HEK293 (cell line): ENCODE measurements at regions not wholly inside any gene's neighbourhood (a gene's known extent, or its start where the extent isn't known, plus 50 kb on each side); places are given as distances from the start of the nearest gene placed in this dataset.

ENCODE experiments used
- CTCF ChIA-PET: fragments of 350-600 bp; formaldehyde crosslinking; extraction: SDS; loops from one replicate; lab custom pipeline; 2021; ENCODE audit warnings: antibody characterized with exemption; lab: Yijun Ruan, JAX
- POLR2A ChIA-PET: fragments of 300-600 bp; formaldehyde crosslinking; extraction: SDS; loops from one replicate; lab custom pipeline; 2020; ENCODE audit warnings: antibody characterized with exemption, inconsistent platforms; lab: Yijun Ruan, JAX
- H3K27ac ChIP-seq: fragments of 200-500 bp; sonication (Bioruptor generic); 2 replicates; pipeline ENCODE4 v1.5.1; 2014; ENCODE audit warnings: low read depth, low read length, control low read depth, inconsistent platforms; ENCODE audit errors: extremely low read depth
- H3K36me3 ChIP-seq, 2 experiments: fragments of 200-500 bp in 1 of 2; sonication (Bioruptor generic) in 1 of 2; 1 replicate in 1 of 2; 2 replicates in 1 of 2; pipeline ENCODE4 v1.5.1; 2014 to 2017; ENCODE audit warnings: inconsistent platforms in 2 of 2, low read length in 2 of 2; ENCODE audit not compliant: control insufficient read depth in 2 of 2, insufficient read depth in 1 of 2
- H3K4me1 ChIP-seq: fragments of 200-500 bp; sonication (Bioruptor generic); 2 replicates; pipeline ENCODE4 v1.5.1; 2014; ENCODE audit warnings: mild to moderate bottlenecking, low read length, inconsistent platforms; ENCODE audit not compliant: control insufficient read depth, insufficient read depth
- H3K4me3 ChIP-seq: 2 replicates; pipeline ENCODE4 v1.5.1; 2011; ENCODE audit warnings: low read depth, mild to moderate bottlenecking, control low read depth, low read length, moderate library complexity
- H3K9me3 ChIP-seq: fragments of 200-500 bp; sonication (Bioruptor generic); 2 replicates; pipeline ENCODE4 v1.5.1; 2014; ENCODE audit warnings: low read depth, low read length, inconsistent platforms; ENCODE audit not compliant: control insufficient read depth, insufficient read depth
- EGR2 ChIP-seq: fragments of 450-650 bp; formaldehyde crosslinking; IDR thresholded peaks from 2 replicates; pipeline ENCODE4 v1.5.1; 2016; ENCODE audit warnings: low read depth, missing biosample characterization, missing genetic modification characterization
- HOXC10 ChIP-seq: sonication (generic); formaldehyde crosslinking; IDR thresholded peaks from 2 replicates; pipeline ENCODE4 v1.8.1; 2023; ENCODE audit warnings: mild to moderate bottlenecking, missing genetic modification reagents
- KLF7 ChIP-seq: fragments of 450-650 bp; formaldehyde crosslinking; IDR thresholded peaks from 2 replicates; pipeline ENCODE4 v1.5.1; 2016; ENCODE audit warnings: missing biosample characterization, missing genetic modification characterization, borderline replicate concordance
- KLF9 ChIP-seq: fragments of 450-650 bp; formaldehyde crosslinking; IDR thresholded peaks from 2 replicates; pipeline ENCODE4 v1.5.1; 2016; ENCODE audit warnings: missing biosample characterization, missing genetic modification characterization, low read depth
- PBX3 ChIP-seq: sonication (generic); formaldehyde crosslinking; IDR thresholded peaks from 2 replicates; pipeline ENCODE4 v1.8.1; 2022; ENCODE audit warnings: mild to moderate bottlenecking, moderate library complexity, missing genetic modification reagents
- RBAK ChIP-seq: fragments of 450-650 bp; formaldehyde crosslinking; IDR thresholded peaks from 2 replicates; pipeline ENCODE4 v1.5.1; 2016; ENCODE audit warnings: missing biosample characterization, missing genetic modification characterization
- SCRT1 ChIP-seq: fragments of 450-650 bp; formaldehyde crosslinking; IDR thresholded peaks from 2 replicates; pipeline ENCODE4 v1.5.1; 2016; ENCODE audit warnings: missing biosample characterization, missing genetic modification characterization, borderline replicate concordance
- SCRT2 ChIP-seq: fragments of 450-650 bp; formaldehyde crosslinking; IDR thresholded peaks from 2 replicates; pipeline ENCODE4 v1.5.1; 2016; ENCODE audit warnings: missing biosample characterization, missing genetic modification characterization
- WT1 ChIP-seq: fragments of 450-650 bp; formaldehyde crosslinking; IDR thresholded peaks from 2 replicates; pipeline ENCODE4 v1.5.1; 2016; ENCODE audit warnings: missing biosample characterization, missing genetic modification characterization
- ZBTB20 ChIP-seq: fragments of 450-650 bp; formaldehyde crosslinking; IDR thresholded peaks from 2 replicates; pipeline ENCODE4 v1.5.1; 2016; ENCODE audit warnings: missing biosample characterization, missing genetic modification characterization
- ZBTB6 ChIP-seq: fragments of 450-650 bp; formaldehyde crosslinking; IDR thresholded peaks from 2 replicates; pipeline ENCODE4 v1.5.1; 2017; ENCODE audit warnings: missing biosample characterization, missing genetic modification characterization
- ZFP37 ChIP-seq: fragments of 450-650 bp; formaldehyde crosslinking; IDR thresholded peaks from 2 replicates; pipeline ENCODE4 v1.5.1; 2016; ENCODE audit warnings: missing biosample characterization, missing genetic modification characterization
- ZNF146 ChIP-seq: fragments of 450-650 bp; formaldehyde crosslinking; IDR thresholded peaks from 2 replicates; pipeline ENCODE4 v1.5.1; 2016; ENCODE audit warnings: missing biosample characterization, missing genetic modification characterization
- ZNF155 ChIP-seq: fragments of 450-650 bp; formaldehyde crosslinking; IDR thresholded peaks from 2 replicates; pipeline ENCODE4 v1.5.1; 2016; ENCODE audit warnings: missing biosample characterization, missing genetic modification characterization
- ZNF19 ChIP-seq: fragments of 450-650 bp; formaldehyde crosslinking; IDR thresholded peaks from 2 replicates; pipeline ENCODE4; 2016; ENCODE audit warnings: missing biosample characterization, missing genetic modification characterization, low read depth
- ZNF211 ChIP-seq: fragments of 450-650 bp; formaldehyde crosslinking; IDR thresholded peaks from 2 replicates; pipeline ENCODE4 v1.5.1; 2016; ENCODE audit warnings: low read depth, missing biosample characterization, missing genetic modification characterization
- ZNF24 ChIP-seq: fragments of 450-650 bp; formaldehyde crosslinking; IDR thresholded peaks from 2 replicates; pipeline ENCODE4 v1.5.1; 2016; ENCODE audit warnings: missing biosample characterization, missing genetic modification characterization
- ZNF311 ChIP-seq: fragments of 450-650 bp; formaldehyde crosslinking; IDR thresholded peaks from 2 replicates; pipeline ENCODE4 v1.5.1; 2017; ENCODE audit warnings: missing biosample characterization, missing genetic modification characterization, borderline replicate concordance
- ZNF473 ChIP-seq: fragments of 450-650 bp; formaldehyde crosslinking; IDR thresholded peaks from 2 replicates; pipeline ENCODE4 v1.5.1; 2017; ENCODE audit warnings: missing biosample characterization, missing genetic modification characterization
- ZNF48 ChIP-seq: fragments of 450-650 bp; formaldehyde crosslinking; IDR thresholded peaks from 2 replicates; pipeline ENCODE4 v1.5.1; 2016; ENCODE audit warnings: missing biosample characterization, missing genetic modification characterization
- ZNF555 ChIP-seq: fragments of 450-650 bp; formaldehyde crosslinking; conservative IDR thresholded peaks from 2 replicates; pipeline ENCODE4 v1.5.1; 2017; ENCODE audit warnings: missing biosample characterization, mild to moderate bottlenecking, missing genetic modification characterization, inconsistent platforms
- ZNF580 ChIP-seq: fragments of 450-650 bp; formaldehyde crosslinking; IDR thresholded peaks from 2 replicates; pipeline ENCODE4 v1.5.1; 2016; ENCODE audit warnings: missing biosample characterization, missing genetic modification characterization
- ZNF585B ChIP-seq: fragments of 450-650 bp; formaldehyde crosslinking; IDR thresholded peaks from 2 replicates; pipeline ENCODE4 v1.5.1; 2016; ENCODE audit warnings: missing biosample characterization, missing genetic modification characterization
- ZNF600 ChIP-seq: fragments of 450-650 bp; formaldehyde crosslinking; IDR thresholded peaks from 2 replicates; pipeline ENCODE4 v1.5.1; 2016; ENCODE audit warnings: missing biosample characterization, missing genetic modification characterization
- ZNF658 ChIP-seq: fragments of 450-650 bp; formaldehyde crosslinking; IDR thresholded peaks from 2 replicates; pipeline ENCODE4; 2016; ENCODE audit warnings: missing biosample characterization, missing genetic modification characterization
- ZNF768 ChIP-seq: fragments of 450-650 bp; formaldehyde crosslinking; IDR thresholded peaks from 2 replicates; pipeline ENCODE4 v1.5.1; 2018; ENCODE audit warnings: missing biosample characterization, mild to moderate bottlenecking, missing genetic modification characterization
- ZNF830 ChIP-seq: fragments of 450-650 bp; IDR thresholded peaks from 2 replicates; pipeline ENCODE4 v1.5.0; 2018; ENCODE audit warnings: missing biosample characterization, missing genetic modification characterization, low read depth, mild to moderate bottlenecking, moderate library complexity
- ZNF843 ChIP-seq: fragments of 450-650 bp; formaldehyde crosslinking; IDR thresholded peaks from 2 replicates; pipeline ENCODE4 v1.5.1; 2016; ENCODE audit warnings: missing biosample characterization, missing genetic modification characterization
- ZSCAN4 ChIP-seq: fragments of 450-650 bp; formaldehyde crosslinking; IDR thresholded peaks from 2 replicates; pipeline ENCODE4 v1.5.1; 2017; ENCODE audit warnings: missing biosample characterization, missing genetic modification characterization

GRCh38 chr5:91521785-91522184 lies 138.7 kb upstream of the ARRDC3 start:
- no peaks in the 10 kb centered on the region for H3K4me1 ChIP-seq
- no peaks in the 10 kb centered on the region for H3K9me3 ChIP-seq
- ChIA-PET POLR2A (no interaction called here), CTCF (no interaction called here)
- no peaks in the 10 kb centered on the region for H3K36me3 ChIP-seq
- TF ChIP-seq HOXC10 (no peak), ZNF24 (tag by site-specific recombination) (no peak), WT1 (tag by site-specific recombination) (no peak), ZNF155 (tag by site-specific recombination) (no peak), ZNF830 (tag by site-specific recombination) (no peak), ZNF768 (tag by site-specific recombination) (no peak), PBX3 (CRISPR knock-in tag) (no peak), ZNF19 (tag by site-specific recombination) (no peak), ZNF585B (tag by site-specific recombination) (no peak), ZNF600 (tag by site-specific recombination) (no peak), ZNF211 (no peak), ZNF146 (tag by site-specific recombination) (no peak), ZNF473 (no peak), SCRT1 (tag by site-specific recombination) (no peak), ZBTB6 (tag by site-specific recombination) (no peak), ZNF658 (no peak), ZFP37 (tag by site-specific recombination) (no peak), KLF7 (tag by site-specific recombination) (no peak), ZNF48 (tag by site-specific recombination) (no peak), ZNF555 (tag by site-specific recombination) (no peak)
- H3K4me3 ChIP-seq = no peak overlapping the region
- no peak overlapping the region for H3K27ac ChIP-seq

GRCh38 chr5:91521334-91521733 lies 138.2 kb upstream of the ARRDC3 start:
- CTCF ChIA-PET = interaction anchor here (0.6 kb wide), 1 partner anchor 952 kb away, joined by 3 read pairs; no protein-coding TSS in a partner anchor
- H3K9me3 ChIP-seq = no peaks in the 10 kb centered on the region
- TF ChIP-seq ZNF843 (tag by site-specific recombination) (no peak), SCRT2 (tag by site-specific recombination) (peak; percentile 34; the same call in 1 of the 2 replicates)
- TF ChIP-seq, all 188 proteins: peak for 1
- Histone ChIP-seq H3K4me1 (no peaks in the 10 kb centered on the region), H3K27ac (no peak overlapping the region), H3K36me3 (no peaks in the 10 kb centered on the region), H3K4me3 (no peak overlapping the region)
- POLR2A ChIA-PET = no interaction called here

- ChIA-PET CTCF (interaction anchor here (1.1 kb wide), 1 partner anchor 16 kb away, joined by 3 read pairs; no protein-coding TSS in a partner anchor), POLR2A (no interaction called here)
- H3K4me3 ChIP-seq = no peak overlapping the region
- H3K4me1 ChIP-seq = no peaks in the 10 kb centered on the region
- no peaks in the 10 kb centered on the region for H3K9me3 ChIP-seq
- H3K27ac ChIP-seq = no peak overlapping the region
- H3K36me3 ChIP-seq = no peaks in the 10 kb centered on the region
- TF ChIP-seq ZNF580 (no peak), ZBTB20 (no peak), EGR2 (no peak), KLF9 (tag by site-specific recombination) (no peak), ZSCAN4 (tag by site-specific recombination) (no peak), ZNF311 (no peak), RBAK (tag by site-specific recombination) (no peak)
Measured at GRCh38 chr5:91514400-91514799, 131.3 kb upstream of the ARRDC3 start.
